Liver (tissue), 8 donors: ENCODE measurements at regions not wholly inside any gene's neighbourhood (a gene's known extent, or its start where the extent isn't known, plus 50 kb on each side); places are given as distances from the start of the nearest gene placed in this dataset.

Experiments
- DNase-seq: peaks from one replicate; pipeline ENCODE4 v3.0.0-alpha.2; 2017; ENCODE audit warnings: low spot score
- H3K27ac ChIP-seq, 2 donors: one replicate each; pipeline ENCODE4 v1.7.0; 2013; ENCODE audit warnings: inconsistent platforms in 2 of 2, low read length in 2 of 2, control low read depth in 1 of 2, low read depth in 1 of 2, mild to moderate bottlenecking in 1 of 2
- H3K27me3 ChIP-seq, 4 donors: one replicate each; pipeline versions ENCODE4 v1.6.1 to v1.7.0; 2013; ENCODE audit warnings: low read length in 3 of 4, inconsistent platforms in 1 of 4, mild to moderate bottlenecking in 1 of 4, moderate library complexity in 1 of 4; ENCODE audit not compliant: control insufficient read depth in 4 of 4, insufficient read depth in 4 of 4
- H3K36me3 ChIP-seq, 4 donors: one replicate each; pipeline versions ENCODE4 v1.6.1 to v1.7.0; 2013; ENCODE audit warnings: low read length in 3 of 4, mild to moderate bottlenecking in 3 of 4, low read depth in 1 of 4, moderate library complexity in 1 of 4; ENCODE audit not compliant: control insufficient read depth in 4 of 4, insufficient read depth in 3 of 4
- H3K4me1 ChIP-seq, 4 donors: one replicate each; pipeline versions ENCODE4 v1.6.1 to v1.7.0; 2013; ENCODE audit warnings: low read length in 3 of 4, mild to moderate bottlenecking in 3 of 4, moderate library complexity in 1 of 4; ENCODE audit not compliant: control insufficient read depth in 4 of 4, insufficient read depth in 4 of 4
- H3K4me3 ChIP-seq, 3 donors: one replicate each; pipeline versions ENCODE4 v1.6.1 to v1.7.0; 2013; ENCODE audit warnings: low read length in 3 of 3, control low read depth in 1 of 3, low read depth in 1 of 3, mild to moderate bottlenecking in 1 of 3
- H3K9ac ChIP-seq, 2 donors: one replicate each; pipeline ENCODE4 v1.7.0; 2013; ENCODE audit warnings: low read length in 2 of 2, mild to moderate bottlenecking in 2 of 2, moderate library complexity in 2 of 2, control low read depth in 1 of 2, low read depth in 1 of 2
- H3K9me3 ChIP-seq, 4 donors: one replicate each; pipeline versions ENCODE4 v1.6.1 to v1.7.0; 2013; ENCODE audit warnings: low read length in 3 of 4; ENCODE audit not compliant: control insufficient read depth in 4 of 4
- EGR1 ChIP-seq, 2 donors: IDR thresholded peaks; 2 replicates each; pipeline ENCODE4 v1.6.1; 2016 to 2018; ENCODE audit warnings: antibody characterized with exemption in 2 of 2, low read depth in 2 of 2
- GABPA ChIP-seq, 2 donors: IDR thresholded peaks in 1 of 2; conservative IDR thresholded peaks in 1 of 2; 2 replicates each; pipeline ENCODE4 v1.6.1; 2016; ENCODE audit warnings: antibody characterized with exemption in 2 of 2, mild to moderate bottlenecking in 1 of 2, moderate library complexity in 1 of 2
- HNF4A ChIP-seq, 2 donors: conservative IDR thresholded peaks; 2 replicates each; pipeline ENCODE4 v1.6.1; 2016; ENCODE audit warnings: antibody characterized with exemption in 2 of 2, mild to moderate bottlenecking in 2 of 2
- HNF4G ChIP-seq: IDR thresholded peaks from 2 replicates; pipeline ENCODE4 v1.6.1; 2016; ENCODE audit warnings: antibody characterized with exemption
- MAX ChIP-seq: IDR thresholded peaks from 2 replicates; pipeline ENCODE4 v1.6.1; 2016; ENCODE audit warnings: antibody characterized with exemption
- NR2F2 ChIP-seq: IDR thresholded peaks from 2 replicates; pipeline ENCODE4 v1.6.1; 2016; ENCODE audit warnings: antibody characterized with exemption
- SP1 ChIP-seq: IDR thresholded peaks from 2 replicates; pipeline ENCODE4 v1.6.1; 2018; ENCODE audit warnings: antibody characterized with exemption, mild to moderate bottlenecking
- TAF1 ChIP-seq: conservative IDR thresholded peaks from 2 replicates; pipeline ENCODE4 v1.6.1; 2016; ENCODE audit warnings: antibody characterized with exemption, mild to moderate bottlenecking
- WGBS: extraction: QIAGEN DNeasy Blood & Tissue Kit; methylation state at CpG from one replicate; pipeline ENCODE4 v1.1.7; 2013; 5-methylcytosine and 5-hydroxymethylcytosine counted together
- TF ChIP-seq, protein P1 (sequence below): IDR thresholded peaks from 2 replicates; pipeline ENCODE4 v1.6.1; 2016; ENCODE audit warnings: antibody characterized with exemption
- TF ChIP-seq, protein P2 (sequence below): fragments of 150-350 bp; IDR thresholded peaks from 2 replicates; pipeline ENCODE4 v1.5.1; 2017; ENCODE audit warnings: improper control_type of control experiment, low read depth, low read length; ENCODE audit not compliant: missing input control
- TF ChIP-seq, protein P3 (sequence below): IDR thresholded peaks from 2 replicates; pipeline ENCODE4 v1.6.1; 2016; ENCODE audit warnings: antibody characterized with exemption
- TF ChIP-seq, protein P4 (sequence below): IDR thresholded peaks from 2 replicates; pipeline ENCODE4 v1.6.1; 2016; ENCODE audit warnings: antibody characterized with exemption, mild to moderate bottlenecking
- donor health status: healthy.
- donor health status: healthy.
- donor health status: healthy.
- donor health status: healthy.
- donor health status: healthy.

DNA sequence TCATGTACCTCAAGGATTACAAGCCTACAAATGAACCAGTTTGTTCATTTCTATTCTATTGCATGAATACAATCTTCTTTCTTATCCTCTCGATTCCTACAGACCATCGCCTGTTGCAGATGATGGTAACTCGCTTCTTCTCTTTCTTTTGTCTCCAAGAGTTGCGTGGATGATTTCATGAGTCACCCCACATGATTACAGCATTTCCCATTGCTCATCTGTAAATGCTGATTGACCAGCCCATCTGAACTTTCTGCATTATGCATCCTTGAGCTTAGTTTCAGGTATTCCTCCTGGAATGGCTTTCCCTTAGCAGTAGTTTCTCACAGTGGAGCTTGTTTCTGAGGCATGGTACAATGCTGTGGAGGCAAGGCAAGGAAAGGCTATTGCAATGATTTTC lies 109.6 kb upstream of the TOPAZ1 start:
- Histone ChIP-seq H3K9ac (no peak overlapping the region), H3K27me3 (peaks cover 0 to 5% (median 0%) of the 10 kb centered on the region in 4 donors), H3K9me3 (no peaks in the 10 kb centered on the region), H3K36me3 (no peaks in the 10 kb centered on the region), H3K27ac (no peak overlapping the region), H3K4me3 (no peak overlapping the region), H3K4me1 (no peaks in the 10 kb centered on the region)
- 83% methylated on average over 4 of the region's 4 CpGs for whole genome bisulfite sequencing
- no peak for DNase-seq
- TF ChIP-seq, protein P1, sequence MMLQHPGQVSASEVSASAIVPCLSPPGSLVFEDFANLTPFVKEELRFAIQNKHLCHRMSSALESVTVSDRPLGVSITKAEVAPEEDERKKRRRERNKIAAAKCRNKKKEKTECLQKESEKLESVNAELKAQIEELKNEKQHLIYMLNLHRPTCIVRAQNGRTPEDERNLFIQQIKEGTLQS: no peak
- no peak for TF ChIP-seq SP1
- TF ChIP-seq, protein P2, sequence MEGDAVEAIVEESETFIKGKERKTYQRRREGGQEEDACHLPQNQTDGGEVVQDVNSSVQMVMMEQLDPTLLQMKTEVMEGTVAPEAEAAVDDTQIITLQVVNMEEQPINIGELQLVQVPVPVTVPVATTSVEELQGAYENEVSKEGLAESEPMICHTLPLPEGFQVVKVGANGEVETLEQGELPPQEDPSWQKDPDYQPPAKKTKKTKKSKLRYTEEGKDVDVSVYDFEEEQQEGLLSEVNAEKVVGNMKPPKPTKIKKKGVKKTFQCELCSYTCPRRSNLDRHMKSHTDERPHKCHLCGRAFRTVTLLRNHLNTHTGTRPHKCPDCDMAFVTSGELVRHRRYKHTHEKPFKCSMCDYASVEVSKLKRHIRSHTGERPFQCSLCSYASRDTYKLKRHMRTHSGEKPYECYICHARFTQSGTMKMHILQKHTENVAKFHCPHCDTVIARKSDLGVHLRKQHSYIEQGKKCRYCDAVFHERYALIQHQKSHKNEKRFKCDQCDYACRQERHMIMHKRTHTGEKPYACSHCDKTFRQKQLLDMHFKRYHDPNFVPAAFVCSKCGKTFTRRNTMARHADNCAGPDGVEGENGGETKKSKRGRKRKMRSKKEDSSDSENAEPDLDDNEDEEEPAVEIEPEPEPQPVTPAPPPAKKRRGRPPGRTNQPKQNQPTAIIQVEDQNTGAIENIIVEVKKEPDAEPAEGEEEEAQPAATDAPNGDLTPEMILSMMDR: no peak
- TF ChIP-seq TAF1: no peak
- TF ChIP-seq HNF4G: no peak
- no peak for TF ChIP-seq NR2F2
- TF ChIP-seq HNF4A (conservative IDR thresholded peaks at IDR 0.05): no peak
- no peak for TF ChIP-seq EGR1 (IDR thresholded peaks at IDR 0.05; ENCODE audit: low read depth in 2 of 2)
- TF ChIP-seq, protein P3, sequence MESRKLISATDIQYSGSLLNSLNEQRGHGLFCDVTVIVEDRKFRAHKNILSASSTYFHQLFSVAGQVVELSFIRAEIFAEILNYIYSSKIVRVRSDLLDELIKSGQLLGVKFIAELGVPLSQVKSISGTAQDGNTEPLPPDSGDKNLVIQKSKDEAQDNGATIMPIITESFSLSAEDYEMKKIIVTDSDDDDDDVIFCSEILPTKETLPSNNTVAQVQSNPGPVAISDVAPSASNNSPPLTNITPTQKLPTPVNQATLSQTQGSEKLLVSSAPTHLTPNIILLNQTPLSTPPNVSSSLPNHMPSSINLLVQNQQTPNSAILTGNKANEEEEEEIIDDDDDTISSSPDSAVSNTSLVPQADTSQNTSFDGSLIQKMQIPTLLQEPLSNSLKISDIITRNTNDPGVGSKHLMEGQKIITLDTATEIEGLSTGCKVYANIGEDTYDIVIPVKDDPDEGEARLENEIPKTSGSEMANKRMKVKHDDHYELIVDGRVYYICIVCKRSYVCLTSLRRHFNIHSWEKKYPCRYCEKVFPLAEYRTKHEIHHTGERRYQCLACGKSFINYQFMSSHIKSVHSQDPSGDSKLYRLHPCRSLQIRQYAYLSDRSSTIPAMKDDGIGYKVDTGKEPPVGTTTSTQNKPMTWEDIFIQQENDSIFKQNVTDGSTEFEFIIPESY: no peak
- TF ChIP-seq GABPA (IDR thresholded peaks at IDR 0.05 in 1 of 2, conservative IDR thresholded peaks at IDR 0.05 in 1 of 2): no peak

DNA sequence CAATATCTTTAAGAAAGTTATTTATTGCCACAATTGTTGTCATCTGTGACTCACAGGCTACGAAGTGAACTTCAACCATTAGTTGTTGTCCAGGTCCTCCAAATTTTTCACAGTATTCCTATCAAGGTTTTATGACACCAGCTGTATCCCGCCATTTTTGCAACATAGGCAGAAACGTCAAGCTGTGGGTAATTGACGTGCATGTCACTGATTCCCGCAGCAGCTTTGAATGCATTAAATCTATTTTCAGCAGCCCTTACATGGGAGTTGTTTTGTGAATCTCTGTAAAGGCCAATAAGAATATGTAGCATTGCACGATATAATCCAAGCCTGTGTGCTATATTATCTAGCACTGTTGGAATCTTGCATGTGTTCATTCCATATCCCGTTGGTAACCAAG lies 109.1 kb upstream of the TOPAZ1 start:
- DNase-seq: no peak
- no peaks in the 10 kb centered on the region for H3K9me3 ChIP-seq
- no peaks in the 10 kb centered on the region for H3K36me3 ChIP-seq
- no peaks in the 10 kb centered on the region for H3K4me1 ChIP-seq
- WGBS: 74% methylated on average over 7 of the region's 7 CpGs
- H3K9ac ChIP-seq: no peak overlapping the region
- H3K4me3 ChIP-seq: no peak overlapping the region
- TF ChIP-seq HNF4A (conservative IDR thresholded peaks at IDR 0.05): no peak
- H3K27me3 ChIP-seq: peaks cover 0 to 5% (median 0%) of the 10 kb centered on the region in 4 donors
- no peak overlapping the region for H3K27ac ChIP-seq

GRCh38 chr3:44136421-44136820 lies 105.3 kb upstream of the TOPAZ1 start:
- DNase-seq: no peak
- no peaks in the 10 kb centered on the region for H3K36me3 ChIP-seq
- no peaks in the 10 kb centered on the region for H3K4me1 ChIP-seq
- WGBS: 48% methylated on average over 5 of the region's 5 CpGs
- H3K27ac ChIP-seq: no peak overlapping the region
- no peak for TF ChIP-seq MAX
- no peak for TF ChIP-seq GABPA (IDR thresholded peaks at IDR 0.05 in 1 of 2, conservative IDR thresholded peaks at IDR 0.05 in 1 of 2)
- TF ChIP-seq, protein P4, sequence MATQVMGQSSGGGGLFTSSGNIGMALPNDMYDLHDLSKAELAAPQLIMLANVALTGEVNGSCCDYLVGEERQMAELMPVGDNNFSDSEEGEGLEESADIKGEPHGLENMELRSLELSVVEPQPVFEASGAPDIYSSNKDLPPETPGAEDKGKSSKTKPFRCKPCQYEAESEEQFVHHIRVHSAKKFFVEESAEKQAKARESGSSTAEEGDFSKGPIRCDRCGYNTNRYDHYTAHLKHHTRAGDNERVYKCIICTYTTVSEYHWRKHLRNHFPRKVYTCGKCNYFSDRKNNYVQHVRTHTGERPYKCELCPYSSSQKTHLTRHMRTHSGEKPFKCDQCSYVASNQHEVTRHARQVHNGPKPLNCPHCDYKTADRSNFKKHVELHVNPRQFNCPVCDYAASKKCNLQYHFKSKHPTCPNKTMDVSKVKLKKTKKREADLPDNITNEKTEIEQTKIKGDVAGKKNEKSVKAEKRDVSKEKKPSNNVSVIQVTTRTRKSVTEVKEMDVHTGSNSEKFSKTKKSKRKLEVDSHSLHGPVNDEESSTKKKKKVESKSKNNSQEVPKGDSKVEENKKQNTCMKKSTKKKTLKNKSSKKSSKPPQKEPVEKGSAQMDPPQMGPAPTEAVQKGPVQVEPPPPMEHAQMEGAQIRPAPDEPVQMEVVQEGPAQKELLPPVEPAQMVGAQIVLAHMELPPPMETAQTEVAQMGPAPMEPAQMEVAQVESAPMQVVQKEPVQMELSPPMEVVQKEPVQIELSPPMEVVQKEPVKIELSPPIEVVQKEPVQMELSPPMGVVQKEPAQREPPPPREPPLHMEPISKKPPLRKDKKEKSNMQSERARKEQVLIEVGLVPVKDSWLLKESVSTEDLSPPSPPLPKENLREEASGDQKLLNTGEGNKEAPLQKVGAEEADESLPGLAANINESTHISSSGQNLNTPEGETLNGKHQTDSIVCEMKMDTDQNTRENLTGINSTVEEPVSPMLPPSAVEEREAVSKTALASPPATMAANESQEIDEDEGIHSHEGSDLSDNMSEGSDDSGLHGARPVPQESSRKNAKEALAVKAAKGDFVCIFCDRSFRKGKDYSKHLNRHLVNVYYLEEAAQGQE: peak; percentile 96
- peaks cover 0 to 5% (median 0%) of the 10 kb centered on the region in 4 donors for H3K27me3 ChIP-seq
- no peak overlapping the region for H3K9ac ChIP-seq
- H3K9me3 ChIP-seq: peaks cover 0 to 1% (median 0%) of the 10 kb centered on the region in 4 donors
- no peak overlapping the region for H3K4me3 ChIP-seq
